ENCODE measurements at regions not wholly inside any gene's neighbourhood (a gene's known extent, or its start where the extent isn't known, plus 50 kb on each side); places are given as distances from the start of the nearest gene placed in this dataset.

DNA sequence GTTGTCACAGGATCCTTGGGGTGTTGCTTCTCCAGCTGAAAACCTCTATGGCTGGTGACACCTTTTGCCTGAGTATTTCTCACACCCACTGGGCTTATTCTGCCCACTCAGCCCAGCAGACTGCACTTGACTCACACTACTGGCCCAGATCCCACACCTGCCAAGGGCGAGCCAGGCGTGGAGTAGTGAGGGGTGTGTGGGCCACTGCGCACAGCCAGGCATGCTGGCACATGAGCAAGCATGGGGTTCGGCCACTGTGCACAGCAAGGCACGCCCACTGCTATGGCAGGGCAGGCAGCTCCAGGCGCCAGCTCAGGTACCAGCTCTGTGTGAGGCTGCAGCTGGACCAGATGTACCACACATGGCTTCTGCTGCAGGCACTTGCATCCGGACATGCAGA, 116.5 kb upstream of the MTNR1B start:
- no peaks in the 10 kb centered on the region for H3K36me3 Mint-ChIP-seq
- no peaks in the 10 kb centered on the region for H3K9me3 Mint-ChIP-seq
- H3K4me1 Mint-ChIP-seq = no peaks in the 10 kb centered on the region
- H3K27me3 Mint-ChIP-seq (ENCODE audit: low read depth in 2 of 2) = no peaks in the 10 kb centered on the region
- H3K4me3 ChIP-seq (ENCODE audit: low read length) = no peak overlapping the region
- DNase-seq (no peak), ATAC-seq (no peak)
- no peaks in the 10 kb centered on the region for H3K27me3 ChIP-seq (ENCODE audit: control insufficient read depth, insufficient read depth, low read length)
- H3K27ac ChIP-seq (ENCODE audit: low read length) = no peak overlapping the region
- WGBS (ENCODE audit: insufficient coverage) = 81% methylated on average over 7 of the region's 7 CpGs
- no peak overlapping the region for H3K4me3 Mint-ChIP-seq
- no peak overlapping the region for H3K27ac Mint-ChIP-seq
- intact Hi-C loops (cut with micrococcal nuclease) = no loop called here
- TF ChIP-seq, protein P1, sequence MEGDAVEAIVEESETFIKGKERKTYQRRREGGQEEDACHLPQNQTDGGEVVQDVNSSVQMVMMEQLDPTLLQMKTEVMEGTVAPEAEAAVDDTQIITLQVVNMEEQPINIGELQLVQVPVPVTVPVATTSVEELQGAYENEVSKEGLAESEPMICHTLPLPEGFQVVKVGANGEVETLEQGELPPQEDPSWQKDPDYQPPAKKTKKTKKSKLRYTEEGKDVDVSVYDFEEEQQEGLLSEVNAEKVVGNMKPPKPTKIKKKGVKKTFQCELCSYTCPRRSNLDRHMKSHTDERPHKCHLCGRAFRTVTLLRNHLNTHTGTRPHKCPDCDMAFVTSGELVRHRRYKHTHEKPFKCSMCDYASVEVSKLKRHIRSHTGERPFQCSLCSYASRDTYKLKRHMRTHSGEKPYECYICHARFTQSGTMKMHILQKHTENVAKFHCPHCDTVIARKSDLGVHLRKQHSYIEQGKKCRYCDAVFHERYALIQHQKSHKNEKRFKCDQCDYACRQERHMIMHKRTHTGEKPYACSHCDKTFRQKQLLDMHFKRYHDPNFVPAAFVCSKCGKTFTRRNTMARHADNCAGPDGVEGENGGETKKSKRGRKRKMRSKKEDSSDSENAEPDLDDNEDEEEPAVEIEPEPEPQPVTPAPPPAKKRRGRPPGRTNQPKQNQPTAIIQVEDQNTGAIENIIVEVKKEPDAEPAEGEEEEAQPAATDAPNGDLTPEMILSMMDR (IDR thresholded peaks at IDR 0.05) = no peak
- H3K9me3 ChIP-seq (ENCODE audit: control insufficient read depth, insufficient read depth, low read length) = no peaks in the 10 kb centered on the region
- no peaks in the 10 kb centered on the region for H3K4me1 ChIP-seq (ENCODE audit: control insufficient read depth, insufficient read depth, low read length)
- no peaks in the 10 kb centered on the region for H3K36me3 ChIP-seq (ENCODE audit: control insufficient read depth, insufficient read depth, low read length)

DNA sequence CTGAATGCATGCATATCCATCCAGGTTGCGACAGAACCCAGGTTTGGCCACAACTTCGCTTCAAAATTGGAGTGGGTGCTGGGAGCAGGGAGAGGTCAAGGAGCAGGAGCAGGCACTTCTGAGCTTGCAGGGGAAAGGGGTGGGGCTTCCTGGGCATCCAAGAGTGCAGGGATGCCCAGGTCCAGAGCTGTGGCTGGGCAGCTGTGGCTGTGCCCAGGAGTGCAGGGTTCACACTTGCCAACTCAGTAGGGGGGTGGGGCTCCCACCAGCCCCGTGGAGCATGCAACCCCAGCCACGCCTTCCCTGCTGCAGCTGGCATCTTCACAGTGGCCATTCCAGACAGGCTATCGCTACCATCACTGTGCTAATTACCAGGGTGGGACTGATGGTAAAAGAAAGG, 115.3 kb upstream of the MTNR1B start:
- no peaks in the 10 kb centered on the region for H3K27me3 ChIP-seq (ENCODE audit: control insufficient read depth, insufficient read depth, low read length)
- ATAC-seq (no peak), DNase-seq (no peak)
- 76% methylated on average over 5 of the region's 5 CpGs for WGBS (ENCODE audit: insufficient coverage)
- no peaks in the 10 kb centered on the region for H3K9me3 Mint-ChIP-seq
- H3K36me3 ChIP-seq (ENCODE audit: control insufficient read depth, insufficient read depth, low read length) = no peaks in the 10 kb centered on the region
- TF ChIP-seq, protein P1 (IDR thresholded peaks at IDR 0.05) = no peak
- H3K4me3 Mint-ChIP-seq = no peak overlapping the region
- H3K36me3 Mint-ChIP-seq = no peaks in the 10 kb centered on the region
- H3K4me1 ChIP-seq (ENCODE audit: control insufficient read depth, insufficient read depth, low read length) = no peaks in the 10 kb centered on the region
- intact Hi-C loops (cut with micrococcal nuclease) = no loop called here
- H3K27ac ChIP-seq (ENCODE audit: low read length) = no peak overlapping the region
- H3K4me3 ChIP-seq (ENCODE audit: low read length) = no peak overlapping the region
- H3K4me1 Mint-ChIP-seq = no peaks in the 10 kb centered on the region
- no peak overlapping the region for H3K27ac Mint-ChIP-seq
- H3K27me3 Mint-ChIP-seq (ENCODE audit: low read depth in 2 of 2) = no peaks in the 10 kb centered on the region
- H3K9me3 ChIP-seq (ENCODE audit: control insufficient read depth, insufficient read depth, low read length) = no peaks in the 10 kb centered on the region

DNA sequence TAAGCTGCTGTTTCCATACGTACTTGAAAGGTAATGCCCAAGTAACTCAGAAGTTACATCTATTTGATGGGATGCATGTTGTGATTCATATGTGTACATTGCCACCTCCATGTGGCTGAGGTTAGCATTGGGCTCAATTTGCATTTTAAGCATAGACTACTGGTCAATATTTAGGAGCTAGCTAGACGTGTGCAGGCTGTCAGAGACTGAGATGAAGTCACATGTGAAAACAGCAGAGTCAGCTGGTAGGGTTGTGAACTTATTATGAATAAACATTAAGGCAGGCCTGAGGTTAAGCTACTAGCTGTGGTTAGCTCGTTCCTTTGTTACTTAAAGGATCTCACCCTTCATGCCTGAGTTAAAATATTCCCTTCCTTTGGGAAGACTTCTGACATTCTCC, 114.5 kb upstream of the MTNR1B start:
- no peaks in the 10 kb centered on the region for H3K4me1 Mint-ChIP-seq
- WGBS (ENCODE audit: insufficient coverage) = 26% methylated on average over 3 of the region's 3 CpGs
- Histone ChIP-seq H3K4me3 (ENCODE audit: low read length) (no peak overlapping the region), H3K4me1 (ENCODE audit: control insufficient read depth, insufficient read depth, low read length) (no peaks in the 10 kb centered on the region), H3K9me3 (ENCODE audit: control insufficient read depth, insufficient read depth, low read length) (no peaks in the 10 kb centered on the region), H3K36me3 (ENCODE audit: control insufficient read depth, insufficient read depth, low read length) (no peaks in the 10 kb centered on the region), H3K27me3 (ENCODE audit: control insufficient read depth, insufficient read depth, low read length) (no peaks in the 10 kb centered on the region), H3K27ac (ENCODE audit: low read length) (no peak overlapping the region)
- no peak overlapping the region for H3K4me3 Mint-ChIP-seq
- H3K36me3 Mint-ChIP-seq = no peaks in the 10 kb centered on the region
- no peak for DNase-seq
- no peak for ATAC-seq
- TF ChIP-seq, protein P1 (IDR thresholded peaks at IDR 0.05) = no peak
- H3K9me3 Mint-ChIP-seq = no peaks in the 10 kb centered on the region
- H3K27ac Mint-ChIP-seq = no peak overlapping the region
- intact Hi-C loops (cut with micrococcal nuclease) = no loop called here
- no peaks in the 10 kb centered on the region for H3K27me3 Mint-ChIP-seq (ENCODE audit: low read depth in 2 of 2)

DNA sequence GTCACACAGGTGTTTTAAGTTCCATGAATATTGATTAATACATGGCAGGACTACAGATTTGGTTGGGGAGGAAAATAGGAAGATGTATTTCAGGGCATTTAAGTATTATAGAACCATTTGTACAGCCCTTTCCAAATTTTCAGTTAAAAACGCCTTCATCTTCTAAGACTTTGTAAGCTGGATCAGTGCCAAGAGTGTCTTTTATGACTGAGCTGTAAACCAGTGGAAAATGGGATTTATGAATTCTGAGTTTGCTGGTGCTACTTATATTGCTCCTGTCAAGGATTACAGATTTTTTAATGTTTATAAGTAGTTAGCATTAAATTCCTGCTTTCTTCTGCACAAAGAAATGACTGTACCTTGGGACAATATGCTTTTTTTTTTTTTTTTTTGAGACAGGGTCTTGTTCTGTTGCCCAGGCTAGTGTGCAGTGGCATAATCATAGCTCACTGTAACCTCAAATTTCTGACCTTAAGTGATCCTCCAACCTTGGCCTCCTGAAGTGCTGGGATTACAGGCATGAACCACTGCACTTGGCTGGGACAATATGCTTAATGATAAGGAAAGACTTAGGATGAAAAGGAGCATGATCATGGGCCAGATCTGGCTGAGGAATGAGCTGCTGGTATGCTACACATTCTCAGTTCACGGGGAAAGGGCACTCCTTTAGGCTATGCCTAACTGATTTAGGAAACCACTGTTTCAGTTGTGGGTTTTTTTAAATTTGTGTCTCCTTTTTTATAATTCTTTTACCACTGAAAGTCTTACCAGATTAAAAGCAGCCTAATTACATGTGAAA, 113.6 kb upstream of the MTNR1B start:
- TF ChIP-seq, protein P1 (IDR thresholded peaks at IDR 0.05) = no peak
- Mint-ChIP-seq H3K9me3 (no peaks in the 10 kb centered on the region), H3K4me1 (no peaks in the 10 kb centered on the region), H3K27me3 (ENCODE audit: low read depth in 2 of 2) (no peaks in the 10 kb centered on the region), H3K36me3 (no peaks in the 10 kb centered on the region), H3K27ac (no peak overlapping the region), H3K4me3 (no peak overlapping the region)
- no peak for ATAC-seq
- Histone ChIP-seq H3K36me3 (ENCODE audit: control insufficient read depth, insufficient read depth, low read length) (no peaks in the 10 kb centered on the region), H3K4me1 (ENCODE audit: control insufficient read depth, insufficient read depth, low read length) (no peaks in the 10 kb centered on the region), H3K27ac (ENCODE audit: low read length) (no peak overlapping the region), H3K27me3 (ENCODE audit: control insufficient read depth, insufficient read depth, low read length) (no peaks in the 10 kb centered on the region), H3K9me3 (ENCODE audit: control insufficient read depth, insufficient read depth, low read length) (no peaks in the 10 kb centered on the region), H3K4me3 (ENCODE audit: low read length) (no peak overlapping the region)
- 43% methylated on average over 2 of the region's 2 CpGs for WGBS (ENCODE audit: insufficient coverage)
- no peak for DNase-seq
- intact Hi-C loops (cut with micrococcal nuclease) = no loop called here
